NB4 (cell line): ENCODE measurements at regions not wholly inside any gene's neighbourhood (a gene's known extent, or its start where the extent isn't known, plus 50 kb on each side); places are given as distances from the start of the nearest gene placed in this dataset.

Experiments
- DNase-seq: peaks from one replicate; pipeline ENCODE4 v3.0.0; 2010; ENCODE audit warnings: low read depth
- H3K4me3 ChIP-seq: one replicate; pipeline ENCODE4 v1.5.1; 2011; ENCODE audit warnings: mild to moderate bottlenecking, low read depth, low read length, moderate library complexity
- CTCF ChIP-seq: IDR thresholded peaks from one replicate; pipeline ENCODE4 v1.5.1; 2012; ENCODE audit warnings: low read depth, low read length
- MAX ChIP-seq: IDR thresholded peaks from 2 replicates; pipeline ENCODE4 v1.6.1; 2011; ENCODE audit warnings: low read depth, low read length
- MYC ChIP-seq: IDR thresholded peaks from 2 replicates; pipeline ENCODE4 v1.6.1; 2011; ENCODE audit warnings: low read depth, low read length
- POLR2A ChIP-seq: IDR thresholded peaks from 2 replicates; pipeline ENCODE4 v1.6.1; 2011; ENCODE audit warnings: mild to moderate bottlenecking; ENCODE audit not compliant: insufficient read length; ENCODE audit errors: extremely low read depth

GRCh38 chr5:123720339-123720738 lies 208.4 kb downstream of the CSNK1G3 start:
- TF ChIP-seq MYC, result no peak
- no peak for TF ChIP-seq POLR2A
- TF ChIP-seq CTCF, result no peak
- no peak for TF ChIP-seq MAX
- no peak for DNase-seq

GRCh38 chr5:123719004-123719403 lies 207.0 kb downstream of the CSNK1G3 start:
- DNase-seq, result no peak
- no peak for TF ChIP-seq MYC
- no peak for TF ChIP-seq POLR2A
- no peak for TF ChIP-seq CTCF
- no peak for TF ChIP-seq MAX
- H3K4me3 ChIP-seq, result no peak overlapping the region

More at GRCh38 chr5:123720339-123720738, 208.4 kb downstream of the CSNK1G3 start:
- H3K4me3 ChIP-seq, result no peak overlapping the region

- DNase-seq, result no peak
- no peak overlapping the region for H3K4me3 ChIP-seq
- TF ChIP-seq POLR2A (no peak), MAX (no peak)
Measured at GRCh38 chr5:123718238-123718637, 206.3 kb downstream of the CSNK1G3 start.

GRCh38 chr5:123717139-123717538 lies 205.2 kb downstream of the CSNK1G3 start:
- no peak overlapping the region for H3K4me3 ChIP-seq
- no peak for TF ChIP-seq MAX
- no peak for TF ChIP-seq POLR2A
- TF ChIP-seq CTCF, result no peak
- TF ChIP-seq MYC, result no peak
- DNase-seq, result no peak

- TF ChIP-seq MAX (no peak), POLR2A (no peak), CTCF (no peak), MYC (no peak)
- no peak for DNase-seq
Measured at GRCh38 chr5:123710031-123710430, 198.1 kb downstream of the CSNK1G3 start.

GRCh38 chr5:123709422-123709821 lies 197.4 kb downstream of the CSNK1G3 start:
- TF ChIP-seq MYC (no peak), CTCF (no peak), POLR2A (no peak), MAX (no peak)
- no peak overlapping the region for H3K4me3 ChIP-seq
- no peak for DNase-seq

More at GRCh38 chr5:123710031-123710430, 198.1 kb downstream of the CSNK1G3 start:
- no peak overlapping the region for H3K4me3 ChIP-seq
